ENCODE measurements at regions not wholly inside any gene's neighbourhood (a gene's known extent, or its start where the extent isn't known, plus 50 kb on each side); places are given as distances from the start of the nearest gene placed in this dataset.

- no peak overlapping the region for H3K4me3 ChIP-seq (ENCODE audit: low read depth, poor library complexity, severe bottlenecking)
- TF ChIP-seq POLR2A (IDR thresholded peaks at IDR 0.05) (no peak), CTCF (IDR thresholded peaks at IDR 0.05) (no peak)
- DNase-seq (ENCODE audit: low spot score in 2 of 2) = no peak
- intact Hi-C loops (cut with DNase I; ENCODE audit: low total_unique reads) = no loop called here
Measured at GRCh38 chr3:146308222-146308621, 57.3 kb upstream of the PLSCR4 start.

GRCh38 chr3:146307456-146307725, 56.5 kb upstream of the PLSCR4 start:
- DNase-seq (ENCODE audit: low spot score in 2 of 2) = no peak
- intact Hi-C loops (cut with DNase I; ENCODE audit: low total_unique reads) = no loop called here

GRCh38 chr3:146306656-146307455, 56.0 kb upstream of the PLSCR4 start:
- intact Hi-C loops (cut with DNase I; ENCODE audit: low total_unique reads) = no loop called here
- no peak overlapping the region for H3K4me3 ChIP-seq (ENCODE audit: low read depth, poor library complexity, severe bottlenecking)
- no peak for TF ChIP-seq CTCF (IDR thresholded peaks at IDR 0.05)
- no peak for TF ChIP-seq POLR2A (IDR thresholded peaks at IDR 0.05)
- DNase-seq (ENCODE audit: low spot score in 2 of 2) = no peak
- 79 to 83% methylated on average over 7 of the region's 7 CpGs for WGBS, 2 donors

More at GRCh38 chr3:146307456-146307725, 56.5 kb upstream of the PLSCR4 start:
- no peak overlapping the region for H3K4me3 ChIP-seq (ENCODE audit: low read depth, poor library complexity, severe bottlenecking)
- TF ChIP-seq POLR2A (IDR thresholded peaks at IDR 0.05) (no peak), CTCF (IDR thresholded peaks at IDR 0.05) (no peak)
- 92 to 94% methylated on average over 1 of the region's 1 CpG for WGBS, 2 donors

- H3K4me3 ChIP-seq (ENCODE audit: low read depth, poor library complexity, severe bottlenecking) = no peak overlapping the region
- no peak for TF ChIP-seq CTCF (IDR thresholded peaks at IDR 0.05)
- no peak for TF ChIP-seq POLR2A (IDR thresholded peaks at IDR 0.05)
- no peak for DNase-seq (ENCODE audit: low spot score in 2 of 2)
- intact Hi-C loops (cut with DNase I; ENCODE audit: low total_unique reads) = no loop called here
- WGBS, 2 donors = 87 to 100% methylated on average over 1 of the region's 1 CpG
Measured at GRCh38 chr3:146305808-146306423, 55.0 kb upstream of the PLSCR4 start.

- TF ChIP-seq CTCF (IDR thresholded peaks at IDR 0.05) = no peak
- TF ChIP-seq POLR2A (IDR thresholded peaks at IDR 0.05) = no peak
- intact Hi-C loops (cut with DNase I; ENCODE audit: low total_unique reads) = no loop called here
- no peak for DNase-seq (ENCODE audit: low spot score in 2 of 2)
- 100% methylated on average over 1 of the region's 1 CpG for WGBS, 2 donors
- H3K4me3 ChIP-seq (ENCODE audit: low read depth, poor library complexity, severe bottlenecking) = no peak overlapping the region
Measured at GRCh38 chr3:146300768-146301167, 49.9 kb upstream of the PLSCR4 start.
